Caki2 (cell line): ENCODE measurements at regions not wholly inside any gene's neighbourhood (a gene's known extent, or its start where the extent isn't known, plus 50 kb on each side); places are given as distances from the start of the nearest gene placed in this dataset.

Experiments
- DNase-seq: peaks from one replicate; pipeline ENCODE4 v3.0.0-alpha.2; 2015; ENCODE audit warnings: low read depth
- in situ Hi-C: cut with HindIII; loops from 2 replicates; pipeline ENCODE4 v1.10.0; 2016; ENCODE audit warnings: low sequenced_read_pairs, low pct_unique_long_range_greater_than_20kb, mixed read lengths

- in situ Hi-C loops, result no loop called here
- DNase-seq, result no peak
These were observed 656.7 kb downstream of the SLC16A7 start for GRCh38 chr12:60252359-60253096.

GRCh38 chr12:60255044-60255443 is 659.2 kb downstream of the SLC16A7 start:
- no peak for DNase-seq
- in situ Hi-C loops, result no loop called here

GRCh38 chr12:60257063-60257462 is 661.2 kb downstream of the SLC16A7 start:
- DNase-seq, result peak; percentile 64
- in situ Hi-C loops, result no loop called here

GRCh38 chr12:60259225-60259624 is 663.4 kb downstream of the SLC16A7 start:
- in situ Hi-C loops, result no loop called here
- no peak for DNase-seq

GRCh38 chr12:60262378-60262777 is 666.5 kb downstream of the SLC16A7 start:
- no peak for DNase-seq
- in situ Hi-C loops, result no loop called here

GRCh38 chr12:60263161-60263560 is 667.3 kb downstream of the SLC16A7 start:
- DNase-seq, result no peak
- in situ Hi-C loops, result no loop called here

GRCh38 chr12:60263836-60264493 is 668.1 kb downstream of the SLC16A7 start:
- DNase-seq, result no peak
- in situ Hi-C loops, result no loop called here

- no peak for DNase-seq
- in situ Hi-C loops, result no loop called here
These were observed 669.9 kb downstream of the SLC16A7 start for GRCh38 chr12:60265741-60266140.

GRCh38 chr12:60266381-60266852 is 670.6 kb downstream of the SLC16A7 start:
- in situ Hi-C loops, result no loop called here

GRCh38 chr12:60269611-60270269 is 673.9 kb downstream of the SLC16A7 start:
- DNase-seq, result no peak
- in situ Hi-C loops, result no loop called here

More at GRCh38 chr12:60266381-60266852, 670.6 kb downstream of the SLC16A7 start:
- peak; percentile 65 for DNase-seq

- in situ Hi-C loops, result no loop called here
- DNase-seq, result no peak
These were observed 676.0 kb downstream of the SLC16A7 start for GRCh38 chr12:60271816-60272215.

- DNase-seq, result no peak
- in situ Hi-C loops, result no loop called here
These were observed 682.4 kb downstream of the SLC16A7 start for GRCh38 chr12:60278209-60278608.

GRCh38 chr12:60279221-60279620 is 683.4 kb downstream of the SLC16A7 start:
- no peak for DNase-seq
- in situ Hi-C loops, result no loop called here

GRCh38 chr12:60281522-60281921 is 685.7 kb downstream of the SLC16A7 start:
- no peak for DNase-seq
- in situ Hi-C loops, result no loop called here

- DNase-seq, result no peak
- in situ Hi-C loops, result no loop called here
These were observed 694.7 kb downstream of the SLC16A7 start for GRCh38 chr12:60290532-60290931.

- in situ Hi-C loops, result no loop called here
- DNase-seq, result no peak
These were observed 712.6 kb downstream of the SLC16A7 start for GRCh38 chr12:60308366-60308991.

GRCh38 chr12:60311940-60312339 is 716.1 kb downstream of the SLC16A7 start:
- no peak for DNase-seq
- in situ Hi-C loops, result no loop called here

GRCh38 chr12:60317361-60317760 is 721.5 kb downstream of the SLC16A7 start:
- in situ Hi-C loops, result no loop called here
- no peak for DNase-seq

- DNase-seq, result no peak
- in situ Hi-C loops, result no loop called here
These were observed 728.9 kb downstream of the SLC16A7 start for GRCh38 chr12:60324746-60325145.
